AG09319 (cell line): ENCODE measurements at regions not wholly inside any gene's neighbourhood (a gene's known extent, or its start where the extent isn't known, plus 50 kb on each side); places are given as distances from the start of the nearest gene placed in this dataset.

Experiments used
- DNase-seq: peaks from one replicate; pipeline ENCODE4 v3.0.0-alpha.2; 2010; ENCODE audit warnings: low read depth; ENCODE audit errors: extremely low read depth
- CTCF ChIP-seq: IDR thresholded peaks from 2 replicates; pipeline ENCODE4 v1.5.1; 2011; ENCODE audit warnings: low read depth, mild to moderate bottlenecking, inconsistent platforms, low read length, moderate library complexity

DNA sequence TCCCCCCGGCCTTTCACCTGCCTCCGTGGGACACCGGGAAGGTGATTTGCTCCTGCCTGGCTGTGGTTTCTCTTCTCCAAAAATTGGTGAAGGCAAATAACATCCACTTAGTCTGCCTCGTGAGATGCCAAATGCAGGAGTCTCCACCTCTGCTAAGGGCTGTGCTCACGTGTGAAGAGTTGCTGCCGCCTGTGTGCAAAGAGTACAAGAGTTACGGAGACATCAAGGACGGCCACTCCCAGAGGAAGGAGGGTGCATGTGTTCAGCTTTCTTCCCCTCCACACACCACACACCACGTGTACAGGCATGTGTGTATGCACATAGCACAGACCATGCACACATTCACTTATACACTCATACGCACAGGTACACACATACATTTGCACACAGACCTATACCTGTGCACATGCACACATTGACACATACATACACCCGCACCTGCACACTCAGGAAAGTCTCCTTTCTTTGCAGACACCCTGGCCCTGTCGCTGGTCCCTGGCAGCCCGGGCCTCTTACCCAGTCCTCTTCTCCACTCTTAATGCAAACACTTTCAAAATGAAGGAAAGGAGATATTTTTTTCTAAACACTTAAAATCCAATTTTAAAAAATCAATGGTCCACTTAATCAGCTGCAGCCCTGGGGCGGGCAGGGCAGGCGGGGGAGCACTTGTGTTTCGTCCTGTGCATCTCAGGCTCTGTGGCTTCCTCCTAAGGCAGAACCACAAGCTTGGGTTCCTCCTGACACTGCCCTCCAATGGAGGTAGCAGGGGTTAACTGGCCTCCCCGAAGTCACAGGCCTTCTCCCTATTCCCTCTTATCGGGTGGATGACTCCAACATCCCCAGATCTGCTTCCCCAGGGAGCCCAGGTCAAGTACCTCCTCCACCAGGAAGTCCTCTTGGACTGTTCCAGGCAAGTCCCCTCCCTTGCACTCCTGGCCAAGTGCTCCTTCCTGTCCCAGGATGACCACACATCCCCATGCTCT is 103.0 kb downstream of the CPZ start:
- DNase-seq, result no peak
- TF ChIP-seq CTCF, result no peak

DNA sequence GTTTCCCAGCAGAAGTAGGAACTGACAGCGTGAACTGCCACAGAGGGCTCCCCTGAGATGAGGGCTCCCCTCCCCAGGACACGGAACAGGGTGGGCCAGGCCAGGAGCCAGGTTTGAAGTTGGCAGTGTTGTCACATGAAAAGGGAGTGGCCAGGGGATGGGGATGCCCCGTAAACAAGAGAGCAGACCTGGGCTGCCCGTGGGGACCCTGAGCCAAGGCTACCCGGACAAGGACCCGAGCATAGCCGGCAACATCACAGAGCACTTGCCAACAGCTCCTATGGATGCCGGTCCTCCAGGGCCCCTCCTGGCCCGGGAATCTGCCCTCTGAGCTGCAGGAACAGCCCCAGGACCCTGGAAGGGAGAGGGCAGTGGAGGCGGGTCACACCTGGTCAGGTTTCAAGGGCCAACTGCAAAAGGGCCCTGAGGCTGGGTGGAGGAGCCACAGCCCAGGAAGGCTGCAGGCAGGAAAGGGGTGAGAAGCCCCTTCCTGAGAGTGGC is 102.1 kb downstream of the CPZ start:
- TF ChIP-seq CTCF, result no peak
- DNase-seq, result no peak

GRCh38 chr4:8694226-8694625 is 101.7 kb downstream of the CPZ start:
- no peak for DNase-seq
- TF ChIP-seq CTCF, result no peak

DNA sequence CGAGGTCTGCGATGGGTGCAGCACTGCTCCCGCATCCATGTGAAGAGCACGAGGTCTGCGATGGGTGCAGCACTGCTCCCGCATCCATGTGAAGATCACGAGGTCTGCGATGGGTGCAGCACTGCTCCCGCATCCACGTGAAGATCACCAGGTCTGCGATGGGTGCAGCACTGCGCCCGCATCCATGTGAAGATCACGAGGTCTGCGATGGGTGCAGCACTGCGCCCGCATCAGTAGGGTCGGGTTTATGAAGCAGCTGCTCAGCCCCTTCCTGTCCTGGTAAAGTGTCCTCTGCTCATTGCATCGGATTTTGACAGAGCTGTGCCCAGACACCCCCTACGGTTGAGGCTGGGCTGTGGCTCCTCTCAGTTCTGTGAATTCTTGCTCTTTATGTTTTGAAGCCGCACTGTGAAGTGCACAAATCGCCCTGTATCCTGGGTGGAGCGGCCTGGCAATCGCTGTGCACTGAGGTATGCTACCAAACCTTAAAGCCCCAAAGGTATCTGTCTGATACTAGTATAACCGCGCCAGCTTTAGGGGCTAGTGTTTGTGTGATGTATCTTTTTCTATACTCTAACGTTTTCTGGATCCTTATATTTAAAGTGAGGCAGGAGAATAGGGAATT is 98.7 kb downstream of the CPZ start:
- DNase-seq, result no peak
- no peak for TF ChIP-seq CTCF

DNA sequence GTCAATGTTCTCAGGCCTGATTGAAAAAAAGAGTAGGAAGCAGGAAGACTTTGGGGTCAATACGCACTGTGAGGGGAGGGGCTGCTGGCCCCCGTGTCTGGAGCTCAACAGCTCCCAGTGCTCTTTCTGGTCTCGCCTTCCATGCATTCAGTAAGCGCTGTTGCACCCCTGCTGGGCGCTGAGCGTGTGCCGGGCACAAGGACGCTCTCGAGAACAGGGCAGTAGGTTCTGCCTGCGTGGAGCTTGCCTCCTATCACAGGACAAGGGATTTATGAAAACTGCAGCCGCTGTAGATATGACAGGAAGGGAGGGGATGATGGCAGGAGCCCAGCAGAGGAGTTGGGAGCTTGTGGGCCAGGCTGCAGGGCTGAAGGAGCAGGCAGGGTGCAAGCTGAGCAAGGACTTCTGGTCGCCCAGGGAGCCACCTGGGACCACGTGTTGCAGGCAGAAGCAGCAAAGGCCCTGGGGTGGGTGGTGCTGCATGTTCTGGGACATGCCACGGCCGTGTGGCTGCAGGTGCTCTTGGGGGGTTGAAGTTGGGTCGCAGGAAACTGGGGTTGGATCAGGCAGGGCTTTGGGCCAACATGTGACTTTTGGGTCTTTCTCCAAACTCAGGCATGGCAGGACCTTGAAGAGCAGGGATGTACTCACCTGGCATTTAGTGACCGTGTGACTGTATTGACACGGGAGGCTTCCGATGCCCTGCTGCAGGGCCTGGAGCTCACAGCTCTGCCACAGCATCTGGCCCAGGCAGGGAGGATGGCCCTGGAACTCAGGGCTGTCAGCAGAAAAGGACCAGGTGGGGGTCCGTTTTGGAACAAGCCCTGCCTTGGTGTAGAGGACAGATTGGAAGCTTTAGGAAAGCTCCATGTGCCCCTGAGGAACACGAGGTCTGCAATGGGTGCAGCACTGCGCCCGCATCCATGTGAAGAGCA is 97.9 kb downstream of the CPZ start:
- TF ChIP-seq CTCF, result no peak
- no peak for DNase-seq

- no peak for TF ChIP-seq CTCF
These were observed 97.2 kb downstream of the CPZ start for GRCh38 chr4:8689741-8690140.

More at GRCh38 chr4:8689741-8690140, 97.2 kb downstream of the CPZ start:
- DNase-seq, result no peak
